ENCODE measurements at regions not wholly inside any gene's neighbourhood (a gene's known extent, or its start where the extent isn't known, plus 50 kb on each side); places are given as distances from the start of the nearest gene placed in this dataset.

DNA sequence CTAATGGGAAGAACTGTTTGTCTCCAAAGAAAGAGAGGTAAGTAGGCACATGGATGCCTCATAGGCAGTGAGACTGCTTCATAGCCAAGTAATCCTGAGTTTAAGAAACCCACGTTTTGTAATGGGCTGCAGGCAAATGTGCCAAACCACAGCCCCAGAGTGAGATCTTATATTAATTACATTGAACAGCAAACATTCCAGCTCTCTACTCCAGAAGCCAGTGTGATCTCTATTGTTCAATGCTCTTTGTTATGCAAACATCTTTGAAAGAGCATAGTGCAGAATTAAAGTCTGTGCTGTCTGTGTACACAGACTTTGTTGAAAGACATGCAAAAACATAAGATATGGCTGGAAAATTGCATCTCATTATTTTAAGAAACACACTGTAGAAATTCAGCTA lies 720.8 kb upstream of the REG3G start:
- TF ChIP-seq, protein P1, sequence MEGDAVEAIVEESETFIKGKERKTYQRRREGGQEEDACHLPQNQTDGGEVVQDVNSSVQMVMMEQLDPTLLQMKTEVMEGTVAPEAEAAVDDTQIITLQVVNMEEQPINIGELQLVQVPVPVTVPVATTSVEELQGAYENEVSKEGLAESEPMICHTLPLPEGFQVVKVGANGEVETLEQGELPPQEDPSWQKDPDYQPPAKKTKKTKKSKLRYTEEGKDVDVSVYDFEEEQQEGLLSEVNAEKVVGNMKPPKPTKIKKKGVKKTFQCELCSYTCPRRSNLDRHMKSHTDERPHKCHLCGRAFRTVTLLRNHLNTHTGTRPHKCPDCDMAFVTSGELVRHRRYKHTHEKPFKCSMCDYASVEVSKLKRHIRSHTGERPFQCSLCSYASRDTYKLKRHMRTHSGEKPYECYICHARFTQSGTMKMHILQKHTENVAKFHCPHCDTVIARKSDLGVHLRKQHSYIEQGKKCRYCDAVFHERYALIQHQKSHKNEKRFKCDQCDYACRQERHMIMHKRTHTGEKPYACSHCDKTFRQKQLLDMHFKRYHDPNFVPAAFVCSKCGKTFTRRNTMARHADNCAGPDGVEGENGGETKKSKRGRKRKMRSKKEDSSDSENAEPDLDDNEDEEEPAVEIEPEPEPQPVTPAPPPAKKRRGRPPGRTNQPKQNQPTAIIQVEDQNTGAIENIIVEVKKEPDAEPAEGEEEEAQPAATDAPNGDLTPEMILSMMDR (IDR thresholded peaks at IDR 0.05; ENCODE audit: borderline replicate concordance, extremely low read depth, low read length, poor library complexity, severe bottlenecking), result no peak
- no peak for TF ChIP-seq EZH2 (IDR thresholded peaks at IDR 0.05; ENCODE audit: borderline replicate concordance, low read depth, low read length, severe bottlenecking)

All from DND-41 (cell line).